DND-41 (cell line): ENCODE measurements at regions not wholly inside any gene's neighbourhood (a gene's known extent, or its start where the extent isn't known, plus 50 kb on each side); places are given as distances from the start of the nearest gene placed in this dataset.

Experiments
- ATAC-seq: fragments of 200-7000 bp; cut with Tn5 transposase; 3 replicates; pipeline ENCODE4 v1.9.1; 2021; ENCODE audit warnings: low read depth; ENCODE audit not compliant: insufficient read depth
- DNase-seq: peaks from one replicate; pipeline ENCODE4 v3.0.0-alpha.2; 2020
- H2AFZ ChIP-seq: 2 replicates; pipeline ENCODE4 v1.6.0; 2012; ENCODE audit warnings: low read depth, low read length
- H3K27ac ChIP-seq: 2 replicates; pipeline ENCODE4 v1.5.1; 2012; ENCODE audit warnings: low read length, inconsistent platforms
- H3K27me3 ChIP-seq: fragments of 200-600 bp; sonication (generic); 2 replicates; pipeline ENCODE4 v1.6.0; 2012; ENCODE audit warnings: low read length, mild to moderate bottlenecking, inconsistent platforms; ENCODE audit not compliant: insufficient read depth, poor library complexity
- H3K36me3 ChIP-seq: 2 replicates; pipeline ENCODE4 v1.5.1; 2012; ENCODE audit warnings: low read length, inconsistent platforms; ENCODE audit not compliant: insufficient read depth
- H3K4me1 ChIP-seq: 2 replicates; pipeline ENCODE4 v1.5.1; 2012; ENCODE audit warnings: mild to moderate bottlenecking, low read length; ENCODE audit not compliant: insufficient read depth
- H3K4me2 ChIP-seq: 2 replicates; pipeline ENCODE4 v1.6.0; 2012; ENCODE audit warnings: mild to moderate bottlenecking, moderate library complexity, low read length, inconsistent platforms; ENCODE audit not compliant: insufficient read depth
- H3K4me3 ChIP-seq, 2 experiments: fragments of 200-600 bp in 1 of 2; shearing (Covaris generic) in 1 of 2; 2 replicates each; pipeline ENCODE4 v1.5.1; 2012 to 2016; ENCODE audit warnings: inconsistent platforms in 2 of 2, low read length in 2 of 2, mild to moderate bottlenecking in 2 of 2, low read depth in 1 of 2, moderate library complexity in 1 of 2
- H3K79me2 ChIP-seq: 2 replicates; pipeline ENCODE4 v1.6.0; 2012; ENCODE audit warnings: low read length, inconsistent platforms; ENCODE audit not compliant: insufficient read depth
- H3K9ac ChIP-seq: 2 replicates; pipeline ENCODE4 v1.6.0; 2012; ENCODE audit warnings: low read depth, mild to moderate bottlenecking, inconsistent platforms, low read length, moderate library complexity
- H3K9me3 ChIP-seq: 2 replicates; pipeline ENCODE4 v1.5.1; 2012; ENCODE audit warnings: low read length, moderate library complexity, mild to moderate bottlenecking, inconsistent platforms; ENCODE audit not compliant: insufficient read depth, severe bottlenecking
- H4K20me1 ChIP-seq: 2 replicates; pipeline ENCODE4 v1.6.0; 2012; ENCODE audit warnings: low read length; ENCODE audit not compliant: insufficient read depth
- CTCF ChIP-seq: IDR thresholded peaks from 2 replicates; pipeline ENCODE4 v1.5.1; 2012; ENCODE audit warnings: borderline replicate concordance, low read length, moderate library complexity, mild to moderate bottlenecking; ENCODE audit not compliant: poor library complexity, severe bottlenecking; ENCODE audit errors: extremely low read depth
- EZH2 ChIP-seq: IDR thresholded peaks from 3 replicates; pipeline ENCODE4 v1.6.1; 2012; ENCODE audit warnings: borderline replicate concordance, low read depth, mild to moderate bottlenecking, moderate library complexity, low read length, inconsistent platforms; ENCODE audit not compliant: severe bottlenecking

DNA sequence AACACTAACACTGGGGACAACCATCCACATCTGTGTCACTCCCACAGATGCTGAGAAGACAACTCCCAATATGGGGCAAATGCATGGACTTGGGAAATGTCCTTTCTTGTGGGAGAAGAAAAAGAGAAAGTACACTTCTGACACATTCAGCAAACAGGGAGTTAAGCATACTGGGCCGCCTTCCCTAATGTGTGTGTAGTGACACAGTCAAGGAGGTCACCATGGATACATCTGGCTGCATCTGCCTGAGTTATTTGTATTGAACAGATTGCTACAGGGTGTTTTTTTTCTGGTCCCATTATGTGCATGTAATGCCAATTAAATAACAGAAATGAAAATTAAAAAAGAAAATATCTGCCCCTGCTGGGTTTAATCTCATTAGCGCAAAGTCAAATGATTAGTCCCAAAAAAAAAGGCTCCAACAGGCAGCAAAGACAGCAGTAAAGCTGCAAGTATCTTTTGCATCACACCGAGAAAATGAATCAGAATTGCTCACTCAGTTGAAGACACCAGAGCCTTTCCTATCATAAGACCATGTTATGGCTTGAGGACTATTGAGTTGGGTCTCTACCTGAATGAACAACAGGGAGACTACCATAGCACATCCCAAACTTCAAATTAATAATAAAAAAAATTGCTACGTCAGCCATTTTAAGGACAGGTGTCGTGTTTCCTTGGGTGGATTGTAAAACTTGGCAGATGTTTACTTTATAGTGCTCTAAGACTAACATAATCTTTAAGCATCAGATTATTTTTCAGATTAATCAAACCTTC is 395.9 kb downstream of the DTWD2 start:
- H2AFZ ChIP-seq: no peak overlapping the region
- H3K36me3 ChIP-seq: no peaks in the 10 kb centered on the region
- no peaks in the 10 kb centered on the region for H3K9me3 ChIP-seq
- H3K4me3 ChIP-seq: no peak overlapping the region
- H3K27ac ChIP-seq: no peak overlapping the region
- no peaks in the 10 kb centered on the region for H4K20me1 ChIP-seq
- no peak overlapping the region for H3K9ac ChIP-seq
- ATAC-seq (no peak), DNase-seq (no peak)
- H3K4me1 ChIP-seq: no peaks in the 10 kb centered on the region
- H3K4me2 ChIP-seq: no peak overlapping the region
- H3K27me3 ChIP-seq: no peaks in the 10 kb centered on the region
- no peaks in the 10 kb centered on the region for H3K79me2 ChIP-seq
- TF ChIP-seq EZH2 (no peak), CTCF (no peak)

DNA sequence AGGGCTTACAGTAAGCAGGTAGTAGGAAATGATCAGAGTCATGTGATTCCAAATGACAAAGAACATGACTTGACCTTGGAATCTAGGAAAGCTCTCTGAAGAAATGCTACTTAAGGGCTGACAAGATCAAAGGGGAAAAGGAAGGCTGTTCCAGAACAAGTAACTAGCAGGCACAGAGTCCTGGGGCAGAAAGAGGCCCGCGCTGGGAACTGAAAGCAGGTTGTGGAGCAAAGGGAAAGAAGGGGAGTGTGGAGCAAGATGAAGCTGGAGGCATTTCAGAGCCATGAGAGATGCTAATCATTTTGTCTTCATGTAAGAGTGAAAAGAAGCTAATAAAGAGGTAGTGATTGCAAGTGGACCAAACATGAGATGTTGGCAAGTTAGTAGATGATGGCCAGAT is 397.5 kb downstream of the DTWD2 start:
- TF ChIP-seq CTCF (no peak), EZH2 (no peak)
- ATAC-seq (no peak), DNase-seq (no peak)
- no peak overlapping the region for H2AFZ ChIP-seq
- H3K27ac ChIP-seq: no peak overlapping the region
- no peaks in the 10 kb centered on the region for H3K9me3 ChIP-seq
- no peaks in the 10 kb centered on the region for H3K79me2 ChIP-seq
- no peak overlapping the region for H3K4me3 ChIP-seq
- no peaks in the 10 kb centered on the region for H3K36me3 ChIP-seq
- no peaks in the 10 kb centered on the region for H3K4me1 ChIP-seq
- H3K9ac ChIP-seq: no peak overlapping the region
- no peaks in the 10 kb centered on the region for H3K27me3 ChIP-seq
- H3K4me2 ChIP-seq: no peak overlapping the region
- H4K20me1 ChIP-seq: no peaks in the 10 kb centered on the region

GRCh38 chr5:118580949-118581348 is 407.4 kb downstream of the DTWD2 start:
- Histone ChIP-seq H3K27ac (no peak overlapping the region), H3K9ac (no peak overlapping the region), H3K79me2 (no peaks in the 10 kb centered on the region), H3K36me3 (no peaks in the 10 kb centered on the region), H3K4me1 (no peaks in the 10 kb centered on the region), H3K9me3 (no peaks in the 10 kb centered on the region), H3K4me3 (no peak overlapping the region), H4K20me1 (no peaks in the 10 kb centered on the region), H2AFZ (no peak overlapping the region), H3K4me2 (no peak overlapping the region), H3K27me3 (no peaks in the 10 kb centered on the region)
- ATAC-seq (no peak), DNase-seq (no peak)
- no peak for TF ChIP-seq EZH2

DNA sequence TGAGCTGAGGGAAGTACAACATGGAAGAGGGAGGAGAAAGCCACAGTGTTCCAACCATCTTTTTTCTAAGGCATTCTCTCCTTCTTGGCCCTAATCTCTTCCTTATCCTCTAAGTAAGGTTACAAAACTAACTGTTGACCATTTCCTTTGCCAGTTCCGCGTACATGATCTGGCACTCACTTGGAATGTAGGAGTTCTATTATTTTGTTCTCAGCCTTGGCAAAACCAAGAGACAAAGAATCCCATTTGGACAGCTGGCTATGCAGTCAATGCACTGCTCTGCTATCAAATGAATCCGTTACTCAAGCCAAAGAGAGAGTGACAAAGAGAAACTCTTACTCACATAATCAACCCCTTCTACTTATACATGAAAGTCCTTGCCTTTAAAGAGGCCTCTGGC is 410.3 kb downstream of the DTWD2 start:
- ATAC-seq (no peak), DNase-seq (no peak)
- Histone ChIP-seq H3K4me3 (no peak overlapping the region), H3K4me1 (no peaks in the 10 kb centered on the region), H3K9me3 (no peaks in the 10 kb centered on the region), H3K27me3 (no peaks in the 10 kb centered on the region), H3K36me3 (no peaks in the 10 kb centered on the region), H2AFZ (no peak overlapping the region), H3K79me2 (no peaks in the 10 kb centered on the region), H3K9ac (no peak overlapping the region), H3K4me2 (no peak overlapping the region), H4K20me1 (no peaks in the 10 kb centered on the region), H3K27ac (no peak overlapping the region)
- TF ChIP-seq CTCF: no peak
- TF ChIP-seq EZH2: no peak
